GM21786 (cell line): ENCODE measurements at regions not wholly inside any gene's neighbourhood (a gene's known extent, or its start where the extent isn't known, plus 50 kb on each side); places are given as distances from the start of the nearest gene placed in this dataset.

Experiments used
- ATAC-seq: cut with Tn5 transposase; IDR thresholded peaks from one replicate; pipeline ENCODE4 v1.9.1; 2021; ENCODE audit not compliant: unreplicated experiment

DNA sequence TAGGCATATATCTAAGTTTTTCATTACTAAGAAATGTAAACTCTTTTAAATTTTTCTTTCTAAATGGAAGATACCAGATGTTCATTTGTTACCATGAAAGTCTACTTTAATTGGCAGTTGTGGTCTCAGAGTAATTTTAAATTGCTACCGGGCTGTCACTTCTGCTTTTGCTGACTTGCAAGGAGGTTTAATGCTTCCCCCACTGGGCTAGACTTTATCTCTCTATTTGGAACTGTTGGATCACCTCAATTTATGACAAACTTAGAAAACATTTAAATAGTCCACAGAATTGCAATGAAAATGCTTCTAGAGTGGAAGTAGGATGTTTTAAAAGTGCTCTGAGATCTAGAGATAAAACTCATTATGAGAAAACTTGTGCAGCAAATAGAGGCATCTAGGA, 479.8 kb upstream of the GOT2 start:
- no peak for ATAC-seq

DNA sequence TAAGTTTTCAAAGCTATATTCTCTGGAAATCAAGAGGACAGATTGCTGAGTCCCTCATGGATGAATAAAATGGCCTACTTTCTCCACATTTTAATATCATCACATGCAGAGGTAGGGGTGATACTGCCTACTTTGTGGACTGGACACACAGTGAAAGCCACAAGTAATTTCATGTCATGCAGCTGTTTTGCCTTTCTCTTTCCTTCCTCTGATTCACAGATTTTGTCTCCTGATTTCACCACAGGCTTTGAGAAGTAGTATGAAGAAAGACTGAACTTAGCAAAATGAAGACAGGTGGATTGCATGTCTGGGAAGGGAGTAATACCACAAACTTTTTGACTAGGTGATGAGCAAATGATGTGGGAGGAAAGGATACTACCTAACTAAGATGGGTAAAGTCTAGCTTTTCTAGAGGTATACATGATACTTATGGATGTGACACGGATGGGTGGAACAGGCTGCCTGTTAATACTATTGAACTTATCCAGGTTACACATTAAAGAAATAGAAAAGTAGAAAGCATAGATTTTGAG, 478.4 kb upstream of the GOT2 start:
- ATAC-seq, result no peak

DNA sequence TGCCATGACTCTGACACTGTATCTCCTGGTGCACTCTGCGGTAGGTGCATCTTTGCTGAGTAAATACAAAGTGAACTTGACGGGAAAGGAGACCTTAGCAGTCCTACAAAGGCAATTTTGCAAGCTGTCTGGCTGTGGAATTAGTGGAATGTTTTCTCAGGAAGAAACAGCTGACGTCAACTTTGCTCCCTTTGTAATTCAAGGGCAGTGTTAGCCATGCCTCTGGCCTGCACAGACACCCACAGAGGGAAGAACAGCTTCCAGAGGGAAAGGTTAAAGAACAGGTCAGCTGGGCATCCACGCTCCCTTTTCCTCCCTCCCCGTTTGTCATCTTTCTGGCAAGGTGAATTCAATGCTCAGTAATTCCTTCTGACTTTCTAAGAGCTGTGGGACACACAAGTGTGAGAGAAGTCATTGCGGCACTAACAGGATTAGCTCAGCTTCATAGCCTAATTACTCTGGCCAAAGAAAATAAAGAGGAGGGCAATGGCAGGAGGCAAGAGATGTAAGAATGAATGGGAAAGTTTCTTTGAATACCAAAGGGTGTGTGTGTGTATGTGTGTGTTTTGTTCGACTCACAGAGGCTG, 476.9 kb upstream of the GOT2 start:
- no peak for ATAC-seq

DNA sequence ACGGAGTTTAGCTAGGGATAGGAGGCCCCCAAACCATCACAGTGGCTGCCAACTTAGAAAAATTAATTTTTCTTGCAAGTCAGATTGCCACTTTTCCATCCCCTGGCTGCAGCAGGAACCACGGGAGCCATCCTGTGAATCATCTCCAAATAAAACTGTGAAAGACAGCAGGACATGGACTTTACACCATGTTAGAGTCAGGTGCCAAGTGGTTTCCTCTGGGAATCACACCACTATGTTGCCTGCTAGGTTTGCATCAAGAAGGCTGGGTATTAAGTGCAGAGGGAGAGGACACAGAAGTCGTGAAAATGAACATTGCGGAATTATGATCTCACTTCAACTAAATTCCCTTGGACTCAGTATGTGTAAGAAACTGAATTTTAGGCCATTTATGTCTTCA, 471.3 kb upstream of the GOT2 start:
- ATAC-seq, result no peak

DNA sequence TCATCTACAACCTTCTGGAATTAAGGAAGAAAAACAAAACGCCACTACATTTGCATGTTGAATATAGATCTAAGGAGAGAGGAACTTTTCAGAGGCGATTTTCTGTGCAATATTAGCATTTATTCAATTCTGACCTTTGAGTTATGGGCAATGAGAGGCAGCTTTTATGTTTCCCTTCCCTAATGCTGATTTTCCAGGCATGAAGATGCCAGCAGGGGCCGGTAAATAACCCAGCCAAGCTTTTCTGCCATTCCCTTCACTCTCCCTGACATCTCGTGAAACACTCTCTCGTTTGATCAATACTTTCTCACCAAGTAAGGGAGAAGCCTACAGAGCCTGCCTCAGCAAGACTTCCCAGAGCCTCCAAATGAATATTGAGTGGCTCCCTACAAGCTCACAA, 470.5 kb upstream of the GOT2 start:
- no peak for ATAC-seq

DNA sequence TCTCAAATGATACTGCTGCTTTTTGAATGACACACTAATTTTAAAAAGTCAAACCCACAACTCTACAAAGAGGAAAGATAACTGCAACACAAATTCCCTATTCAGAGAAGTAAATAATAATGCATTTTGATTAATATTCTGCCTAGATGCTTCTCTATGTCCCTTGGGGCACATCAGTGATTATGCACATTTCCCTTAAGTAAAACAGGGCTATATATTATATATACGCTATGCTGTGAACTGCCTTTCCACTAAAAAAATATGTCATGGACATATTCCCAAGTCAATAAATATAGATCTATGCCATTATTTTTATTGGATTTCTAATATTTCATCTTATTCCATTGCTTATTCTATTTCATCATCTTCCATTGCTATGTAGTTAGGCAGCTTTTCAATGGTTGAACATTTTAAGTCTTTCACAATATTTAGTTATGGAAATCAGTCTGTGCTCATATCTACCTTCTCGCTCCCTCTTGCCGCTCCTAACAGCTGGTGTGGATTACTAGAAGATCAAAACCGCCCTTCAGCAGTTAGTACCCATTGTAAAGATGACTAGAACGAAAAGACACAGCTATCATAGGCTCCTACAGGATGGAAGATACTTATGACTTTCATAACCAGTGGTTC, 468.2 kb upstream of the GOT2 start:
- ATAC-seq, result no peak

DNA sequence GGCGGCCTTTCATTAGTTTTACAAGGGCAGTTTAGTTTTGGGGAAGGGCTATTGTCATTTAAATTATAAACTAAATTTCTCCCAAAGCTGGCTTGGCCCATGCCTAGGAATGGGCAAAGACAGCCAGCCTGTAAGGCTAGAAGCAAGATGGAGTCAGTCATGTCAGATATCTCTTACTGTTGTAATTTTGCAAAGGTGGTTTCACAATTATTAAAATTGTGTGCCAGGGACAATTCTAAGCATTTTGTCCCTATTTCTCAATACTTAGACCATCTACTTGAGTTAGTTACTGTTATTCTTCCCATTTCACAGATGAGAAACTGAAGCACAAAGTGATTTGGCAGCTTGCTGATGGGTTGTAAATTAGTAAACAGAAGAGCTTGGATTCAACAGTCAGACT, 467.7 kb upstream of the GOT2 start:
- ATAC-seq, result no peak

DNA sequence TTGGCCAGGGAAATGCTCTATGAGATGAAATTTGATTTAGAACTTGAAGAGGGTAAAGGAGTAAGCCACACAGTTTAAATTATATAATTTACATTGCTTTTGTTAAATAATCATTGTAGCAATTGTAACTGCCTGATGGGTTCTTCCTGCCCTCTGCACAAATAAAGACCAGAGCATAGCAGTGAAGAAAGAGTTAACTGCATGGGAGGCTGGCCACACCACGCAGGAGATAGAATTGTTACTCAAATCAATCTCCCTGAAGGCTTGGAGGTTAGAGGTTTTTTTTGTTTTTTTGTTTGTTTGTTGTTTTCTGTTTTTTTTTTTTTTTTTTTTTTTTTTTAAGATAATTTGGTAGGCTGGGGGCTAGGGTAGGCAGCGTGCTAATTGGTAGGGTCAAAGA, 467.0 kb upstream of the GOT2 start:
- ATAC-seq, result no peak

DNA sequence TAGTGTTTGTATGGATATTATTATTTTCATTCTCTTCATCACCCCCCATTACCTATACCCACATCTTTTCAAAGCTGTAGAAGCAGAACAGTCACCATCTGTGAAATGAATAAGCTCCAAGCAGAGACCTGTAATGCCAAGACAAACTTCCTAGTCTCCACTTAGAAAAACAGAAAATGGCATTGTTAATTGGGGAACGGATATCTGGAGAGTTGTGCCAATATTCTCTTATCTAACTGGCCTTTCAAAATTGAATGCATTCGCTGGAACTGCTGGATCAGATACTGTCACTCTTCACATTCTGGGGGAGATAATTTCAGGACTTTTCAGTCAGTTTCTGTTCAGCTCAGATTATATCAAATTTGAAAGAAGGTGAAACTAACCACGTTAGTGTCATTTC, 464.4 kb upstream of the GOT2 start:
- no peak for ATAC-seq

DNA sequence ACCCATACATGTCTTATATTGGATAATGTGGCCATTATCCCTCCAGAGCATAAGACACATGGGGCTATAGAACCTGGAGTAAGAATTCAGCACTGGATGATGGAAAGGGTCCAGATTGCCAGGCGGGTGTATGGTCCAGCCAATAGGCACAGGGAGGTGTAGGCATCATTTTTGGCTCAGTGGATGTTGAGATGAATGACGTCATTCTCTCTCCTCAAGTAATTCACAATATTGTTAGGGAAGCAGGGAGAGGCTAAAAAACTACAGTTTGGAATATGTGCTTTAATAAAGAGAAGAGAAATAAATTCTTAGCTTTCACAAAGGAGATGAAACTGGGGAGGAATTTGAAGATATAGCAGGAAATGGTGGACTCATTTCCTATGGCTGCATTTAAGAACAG, 461.1 kb upstream of the GOT2 start:
- ATAC-seq, result no peak

DNA sequence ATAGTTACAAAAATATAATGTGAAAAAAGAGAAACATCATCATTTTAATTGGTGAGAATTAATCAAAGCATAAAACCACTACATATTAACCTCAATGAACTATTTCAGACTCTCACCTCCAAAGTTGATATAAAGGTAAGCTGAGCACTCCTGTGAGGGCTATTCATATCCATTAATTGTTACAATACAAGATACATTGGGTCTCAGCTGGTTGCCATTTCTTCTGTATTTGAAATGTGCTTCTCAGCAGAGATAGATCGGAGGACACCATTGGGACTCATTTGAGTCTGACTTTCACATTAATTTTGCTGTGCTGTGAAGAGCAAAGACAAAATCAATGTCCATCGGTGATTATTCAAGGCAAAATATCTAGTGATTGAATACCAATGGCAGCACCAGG, 459.5 kb upstream of the GOT2 start:
- ATAC-seq, result no peak

DNA sequence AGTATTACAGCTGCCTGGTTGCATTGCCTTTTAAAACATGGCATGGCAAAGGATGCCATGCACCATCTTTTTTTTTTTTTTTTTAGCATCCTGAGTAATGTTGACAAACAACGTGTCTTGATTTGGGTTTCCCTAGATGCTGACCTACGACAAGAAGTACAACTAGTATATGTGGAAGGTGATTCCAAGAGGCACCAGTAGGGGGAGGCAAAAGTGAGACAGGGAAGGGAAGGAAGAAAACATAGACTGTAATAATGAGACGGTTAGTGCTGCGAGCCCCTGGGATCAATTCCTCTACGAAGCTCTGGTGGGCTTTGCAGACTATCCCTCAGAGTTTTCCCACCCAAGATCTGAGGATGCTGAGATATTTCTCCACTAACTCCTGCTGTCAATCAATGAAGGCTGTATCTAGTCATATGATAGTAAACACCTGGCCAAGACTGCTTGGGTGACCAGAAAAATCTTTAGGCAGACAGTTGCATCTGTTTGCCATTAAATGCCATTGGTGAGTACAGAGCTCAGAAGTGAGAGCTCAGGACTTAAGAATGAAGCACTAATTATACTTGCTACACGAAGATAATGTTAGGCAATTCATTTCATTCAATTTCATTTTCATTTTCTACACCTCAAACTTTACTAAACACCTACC, 458.6 kb upstream of the GOT2 start:
- peak; percentile 65 for ATAC-seq

DNA sequence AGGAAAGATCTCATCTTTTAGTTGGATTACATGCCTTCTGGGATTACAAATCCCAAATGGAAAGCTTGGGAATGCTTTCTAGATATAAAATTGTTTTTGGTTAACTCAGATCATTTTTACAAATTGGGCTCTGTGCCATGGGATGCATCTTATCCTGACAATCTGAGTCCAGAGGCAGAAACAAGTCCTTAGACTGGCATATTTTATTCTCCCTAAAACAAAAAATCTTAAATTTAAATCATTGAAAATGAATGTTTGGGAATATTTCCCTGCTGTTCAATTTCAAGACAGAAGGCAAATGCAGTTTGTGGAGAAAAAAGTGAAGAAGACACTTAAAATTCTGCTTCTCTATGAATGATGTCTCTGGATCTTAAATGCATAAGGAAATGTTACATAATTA, 456.6 kb upstream of the GOT2 start:
- ATAC-seq, result no peak

DNA sequence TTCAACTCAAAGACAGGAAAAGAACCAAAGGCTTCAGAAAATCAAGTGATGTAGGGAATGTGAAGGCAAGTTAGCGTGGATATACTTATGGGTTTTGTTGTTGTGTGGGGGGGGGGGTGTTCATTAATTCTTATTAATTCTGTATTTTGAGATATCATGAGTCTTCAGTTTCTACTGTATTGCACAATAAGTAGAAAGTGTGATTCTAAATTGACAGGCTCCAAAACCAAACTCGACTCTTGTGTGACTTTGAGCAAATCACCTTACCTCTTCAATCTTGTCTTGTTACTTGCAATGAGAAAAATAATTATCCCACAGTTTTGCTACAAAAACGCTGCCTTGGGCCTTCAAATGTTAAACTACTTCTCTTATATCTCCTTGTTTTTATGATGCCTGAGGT, 453.9 kb upstream of the GOT2 start:
- ATAC-seq, result no peak

DNA sequence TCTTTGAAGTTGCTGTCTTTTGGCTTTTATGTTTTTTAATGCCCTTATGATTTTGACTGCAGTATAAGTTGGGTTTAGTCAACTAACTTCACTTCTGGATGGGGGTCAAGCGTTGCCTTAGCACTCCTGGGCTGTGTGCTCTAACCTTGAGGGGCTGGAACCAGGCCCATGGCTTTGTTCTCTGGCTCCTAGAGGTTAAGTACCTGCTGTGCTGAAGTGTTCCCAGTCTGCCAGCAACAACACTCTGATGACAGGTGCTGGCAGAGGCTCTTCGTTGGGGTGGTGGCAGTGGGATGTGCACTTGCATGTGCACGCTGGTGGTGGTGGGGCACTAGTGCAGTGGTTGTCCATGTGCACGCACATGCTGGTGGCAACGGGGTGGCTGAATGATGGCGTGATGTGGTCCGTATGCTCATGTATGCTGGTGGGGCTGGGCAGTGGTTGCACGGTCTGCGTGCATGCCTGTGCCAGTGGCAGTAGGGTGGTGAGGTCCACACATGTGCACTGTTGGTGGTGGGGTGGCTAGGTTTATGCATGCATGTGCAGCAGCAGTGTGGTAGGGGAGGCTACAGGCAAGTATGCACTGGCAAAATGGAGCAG, 447.8 kb upstream of the GOT2 start:
- no peak for ATAC-seq

DNA sequence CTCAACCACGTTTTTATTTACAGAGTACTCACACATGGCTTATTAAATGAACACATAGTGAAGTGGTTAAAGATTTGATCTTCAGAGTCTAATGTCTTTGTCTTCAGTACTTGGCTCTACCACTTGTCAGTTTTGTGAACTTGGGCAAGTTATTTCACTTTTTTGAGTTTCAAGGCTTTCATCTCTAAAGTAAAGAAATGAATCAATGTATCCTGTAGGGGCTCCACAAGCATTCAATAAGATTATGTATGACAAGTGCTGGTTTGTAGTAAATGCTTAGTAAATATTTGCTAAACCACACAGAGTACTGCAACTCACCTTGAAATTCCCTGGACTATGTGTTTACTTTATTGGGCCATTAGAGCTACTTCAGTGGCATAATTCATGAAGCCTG, 446.0 kb upstream of the GOT2 start:
- no peak for ATAC-seq

DNA sequence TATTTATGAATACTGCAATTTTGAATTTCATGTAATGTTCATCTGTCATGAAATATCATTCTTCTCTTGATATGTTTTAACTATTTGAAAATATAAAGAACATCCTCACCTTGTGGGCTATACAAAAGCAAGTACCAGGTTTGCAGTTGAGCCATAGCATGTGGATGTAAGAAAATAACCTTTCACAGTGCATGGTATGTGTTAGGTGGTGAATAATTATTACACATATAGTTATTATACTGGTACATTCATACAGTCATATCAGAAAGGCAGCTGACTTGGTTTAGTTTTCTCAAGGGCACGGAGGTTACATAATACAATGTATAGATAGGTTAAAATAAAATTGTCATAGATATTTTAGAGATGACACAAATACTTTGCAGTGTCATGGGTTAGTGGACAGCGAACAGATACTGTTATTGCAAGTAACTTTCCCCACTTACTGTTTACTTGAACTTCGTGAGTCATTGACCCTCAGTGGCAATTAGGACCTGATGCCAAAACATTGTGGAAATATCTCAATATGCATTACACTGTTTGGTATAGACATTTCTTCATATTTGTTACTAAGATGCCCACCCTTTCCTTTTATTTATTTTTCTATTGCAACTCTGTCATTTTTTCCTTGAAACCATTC, 445.4 kb upstream of the GOT2 start:
- ATAC-seq, result no peak

DNA sequence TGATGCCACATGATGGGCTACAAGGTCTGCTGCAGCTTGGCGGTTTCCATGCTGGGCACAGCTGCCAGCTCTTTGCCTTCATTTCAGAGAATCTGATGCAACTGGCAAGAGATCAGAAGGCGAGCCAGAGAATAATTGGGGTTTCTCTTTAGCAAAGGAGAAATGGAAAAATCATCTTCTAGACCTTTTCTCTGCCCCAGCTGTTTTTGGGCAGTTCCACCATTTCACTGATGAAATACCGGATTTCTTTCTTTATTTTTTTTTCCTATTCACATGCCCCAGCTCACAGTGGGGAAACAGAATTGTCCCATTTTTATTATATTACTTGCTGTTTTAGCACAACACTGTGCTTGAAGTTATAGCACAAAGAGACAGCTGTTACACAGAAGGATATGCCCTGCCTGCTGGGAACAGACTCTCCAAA, 439.3 kb upstream of the GOT2 start:
- no peak for ATAC-seq

DNA sequence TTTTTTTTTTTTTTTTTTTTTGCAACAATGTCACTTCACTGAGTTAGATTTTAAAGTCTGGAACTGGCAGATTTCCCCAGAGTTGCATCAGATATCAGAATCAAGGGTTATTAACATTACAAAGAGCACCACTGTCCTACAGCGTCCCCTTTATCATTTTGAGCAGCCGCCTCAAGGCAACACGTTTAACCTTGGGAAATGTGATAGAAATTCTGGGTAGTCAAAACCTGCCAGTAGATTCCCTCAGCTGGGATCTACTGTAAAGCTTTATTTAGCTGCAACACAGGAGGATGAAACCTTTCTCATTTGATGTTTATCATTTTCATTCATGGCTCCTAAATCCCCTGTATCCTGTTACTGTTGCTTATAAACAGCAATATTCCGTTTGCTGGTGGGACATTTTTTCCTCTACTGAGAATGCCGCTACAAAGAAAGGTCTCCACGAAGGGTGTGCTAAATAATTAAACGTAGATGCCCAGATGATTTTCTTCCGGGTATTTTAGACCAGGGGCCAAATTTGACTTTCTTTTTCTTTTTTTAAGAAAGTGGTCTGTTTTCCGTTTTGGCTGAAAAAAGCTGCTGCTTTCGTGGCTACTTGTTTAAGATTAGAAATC, 436.1 kb upstream of the GOT2 start:
- no peak for ATAC-seq

DNA sequence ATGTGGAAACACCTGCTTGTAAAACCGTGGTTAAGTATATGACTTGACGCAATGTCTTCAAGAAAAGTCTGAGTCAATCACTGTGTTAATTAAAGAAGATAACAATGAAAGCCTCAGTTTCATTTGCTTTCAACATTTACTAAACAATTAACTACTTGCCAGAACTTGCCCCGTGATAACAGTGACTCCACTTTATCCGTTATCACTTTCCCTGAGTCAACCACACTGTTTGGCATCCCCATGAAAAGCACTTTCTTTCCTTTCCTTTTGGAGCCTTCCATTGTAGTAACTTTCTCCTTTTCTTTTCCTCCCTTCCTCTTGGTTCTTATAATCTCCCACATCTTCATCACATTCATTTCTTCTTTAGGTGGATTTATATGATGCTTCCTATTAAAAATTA, 435.1 kb upstream of the GOT2 start:
- no peak for ATAC-seq

DNA sequence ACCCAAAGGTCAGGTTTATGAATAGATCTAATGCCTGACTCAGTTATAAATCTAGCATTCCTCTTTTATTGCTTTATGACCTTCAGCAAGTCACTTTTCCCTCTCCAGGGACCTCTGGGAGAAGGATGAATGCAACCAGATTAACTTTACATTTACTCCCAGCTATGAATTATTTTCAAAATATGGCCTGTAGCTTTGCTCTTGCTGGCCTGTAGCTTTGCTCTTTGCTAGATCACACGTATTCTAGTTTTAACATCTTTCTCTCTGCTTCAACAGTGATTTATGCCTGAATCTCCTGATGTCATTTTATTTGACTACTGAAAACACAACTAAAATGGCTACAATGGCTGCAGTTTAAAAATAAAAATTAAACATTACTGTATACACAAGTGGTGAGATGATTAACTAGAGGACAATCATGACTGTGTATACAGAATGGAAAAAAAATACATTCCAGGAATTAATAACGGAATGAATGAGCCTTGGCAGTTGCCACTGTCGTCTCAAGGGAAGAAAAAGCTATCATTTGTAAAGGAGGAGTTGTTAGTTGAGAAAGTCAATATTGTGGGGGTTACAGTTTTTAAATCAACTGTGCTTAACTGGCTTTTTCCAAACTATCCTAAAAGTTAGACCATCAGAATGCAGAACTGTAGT, 434.5 kb upstream of the GOT2 start:
- no peak for ATAC-seq
